Fibroblast of the aortic adventitia (primary cell): ENCODE measurements at regions not wholly inside any gene's neighbourhood (a gene's known extent, or its start where the extent isn't known, plus 50 kb on each side); places are given as distances from the start of the nearest gene placed in this dataset.
"Not testable (repeated sequence)": the region's sequence is repeated elsewhere in the genome, so short reads cannot be mapped to it uniquely, and the experiment has no call there.

Experiments used
- DNase-seq: peaks from one replicate; pipeline ENCODE4 v3.0.0-alpha.2; 2010; ENCODE audit warnings: low read depth
- H3K4me3 ChIP-seq: 2 replicates; pipeline ENCODE4 v1.5.1; 2011; ENCODE audit warnings: low read depth, mild to moderate bottlenecking, control low read depth, low read length, moderate library complexity
- CTCF ChIP-seq: IDR thresholded peaks from 2 replicates; pipeline ENCODE4 v1.5.1; 2011; ENCODE audit warnings: mild to moderate bottlenecking, low read length, control low read depth, inconsistent platforms; ENCODE audit not compliant: insufficient read depth

DNA sequence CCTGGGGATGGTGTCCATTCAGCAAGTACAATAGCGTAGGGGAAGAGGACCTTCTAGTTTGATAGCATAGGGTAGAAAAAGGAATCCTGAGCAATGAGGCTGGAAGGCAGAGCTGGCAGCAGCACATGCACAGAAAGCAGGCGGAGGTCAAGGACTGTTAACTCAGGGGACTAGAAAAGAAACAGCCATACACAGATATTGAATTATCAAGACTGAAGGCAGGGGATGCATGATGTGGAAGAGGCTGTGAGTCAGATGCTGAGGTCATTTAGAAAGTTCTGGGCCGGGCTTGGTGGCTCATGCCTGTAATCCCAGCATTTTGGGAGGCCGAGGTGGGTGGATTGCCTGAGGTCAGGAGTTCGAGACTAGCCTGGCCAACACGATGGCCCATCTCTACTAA, 65.6 kb downstream of the OPTC start:
- H3K4me3 ChIP-seq = no peak overlapping the region
- peak; percentile 98 for DNase-seq
- TF ChIP-seq CTCF = no peak

- not testable (repeated sequence) for H3K4me3 ChIP-seq, DNase-seq
Observed at GRCh38 chr1:203561761-203562160, 64.9 kb upstream of the ATP2B4 start.

- DNase-seq = peak; percentile 86
- no peak overlapping the region for H3K4me3 ChIP-seq
- no peak for TF ChIP-seq CTCF
Observed at GRCh38 chr1:203563291-203563690, 63.3 kb upstream of the ATP2B4 start.

- DNase-seq = peak; percentile 85
Observed at GRCh38 chr1:203564024-203564423, 62.6 kb upstream of the ATP2B4 start.

GRCh38 chr1:203565049-203565448, 61.6 kb upstream of the ATP2B4 start:
- no peak for DNase-seq
- no peak for TF ChIP-seq CTCF
- H3K4me3 ChIP-seq = no peak overlapping the region

More at GRCh38 chr1:203564024-203564423, 62.6 kb upstream of the ATP2B4 start:
- peak; percentile 27 for TF ChIP-seq CTCF
- H3K4me3 ChIP-seq = no peak overlapping the region

- TF ChIP-seq CTCF = no peak
Observed at GRCh38 chr1:203565981-203566380, 60.7 kb upstream of the ATP2B4 start.

GRCh38 chr1:203566966-203567365, 59.7 kb upstream of the ATP2B4 start:
- not testable (repeated sequence) for H3K4me3 ChIP-seq, DNase-seq

More at GRCh38 chr1:203565981-203566380, 60.7 kb upstream of the ATP2B4 start:
- H3K4me3 ChIP-seq = no peak overlapping the region
- no peak for DNase-seq

- no peak overlapping the region for H3K4me3 ChIP-seq
- no peak for TF ChIP-seq CTCF
- DNase-seq = no peak
Observed at GRCh38 chr1:203567596-203567995, 59.0 kb upstream of the ATP2B4 start.
